K562 (cell line): ENCODE measurements at regions not wholly inside any gene's neighbourhood (a gene's known extent, or its start where the extent isn't known, plus 50 kb on each side); places are given as distances from the start of the nearest gene placed in this dataset.

Source experiments
- CBX5 ChIP-seq: IDR thresholded peaks from 2 replicates; pipeline ENCODE4 v1.6.1; 2014; ENCODE audit warnings: low read depth, borderline replicate concordance
- PCBP2 ChIP-seq: fragments of 200-400 bp; formaldehyde crosslinking; IDR thresholded peaks from 2 replicates; pipeline ENCODE4 v1.6.1; 2018; ENCODE audit warnings: low read length, low read depth, mild to moderate bottlenecking, moderate library complexity; ENCODE audit not compliant: poor library complexity, severe bottlenecking
- TF ChIP-seq, protein P1 (sequence below), 2 experiments: IDR thresholded peaks in 1 of 2; conservative IDR thresholded peaks in 1 of 2; 2 replicates each; pipeline ENCODE4 v1.6.1; 2016; ENCODE audit warnings: low read depth in 2 of 2, mild to moderate bottlenecking in 1 of 2, missing compliant biosample characterization in 1 of 2, missing genetic modification characterization in 1 of 2, moderate library complexity in 1 of 2
- TF ChIP-seq, protein P2 (sequence below): fragments of 450-650 bp; IDR thresholded peaks from 2 replicates; pipeline ENCODE4 v1.6.1; 2016
- TF ChIP-seq, protein P3 (sequence below): fragments of 250-450 bp; sonication (Bioruptor Pico); IDR thresholded peaks from 2 replicates; pipeline ENCODE4 v1.6.1; 2021; ENCODE audit warnings: mild to moderate bottlenecking

DNA sequence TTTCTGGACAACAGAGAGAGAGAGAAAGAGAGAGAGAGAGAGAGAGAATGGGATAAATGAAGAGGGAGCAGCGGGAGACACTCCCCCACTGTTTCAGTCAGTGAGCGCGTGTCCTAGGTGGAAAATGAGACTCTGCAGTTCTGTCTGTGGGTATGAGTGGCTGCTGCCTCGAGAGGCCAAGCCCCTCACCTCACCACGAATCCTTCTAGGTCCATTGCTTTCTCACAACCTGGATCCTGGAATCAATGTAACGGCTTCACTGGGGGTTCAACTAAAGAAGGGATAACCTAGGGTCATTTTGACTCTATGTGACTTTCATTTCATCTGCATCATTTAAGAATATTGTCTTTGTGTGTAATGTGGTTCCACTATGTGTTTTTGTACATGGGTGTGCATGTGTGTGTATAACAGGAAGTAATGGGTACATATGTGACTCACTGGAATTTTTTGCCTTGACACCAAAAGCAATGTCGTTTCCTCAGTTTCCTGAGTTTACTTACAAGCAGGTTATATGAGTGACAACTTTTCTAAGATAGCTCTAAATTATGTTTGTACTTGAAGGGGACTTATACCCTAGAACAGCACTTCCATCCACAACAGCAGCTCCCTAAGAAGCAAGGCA lies 221.4 kb upstream of the TRIB2 start:
- no peak for TF ChIP-seq CBX5
- TF ChIP-seq, protein P1, sequence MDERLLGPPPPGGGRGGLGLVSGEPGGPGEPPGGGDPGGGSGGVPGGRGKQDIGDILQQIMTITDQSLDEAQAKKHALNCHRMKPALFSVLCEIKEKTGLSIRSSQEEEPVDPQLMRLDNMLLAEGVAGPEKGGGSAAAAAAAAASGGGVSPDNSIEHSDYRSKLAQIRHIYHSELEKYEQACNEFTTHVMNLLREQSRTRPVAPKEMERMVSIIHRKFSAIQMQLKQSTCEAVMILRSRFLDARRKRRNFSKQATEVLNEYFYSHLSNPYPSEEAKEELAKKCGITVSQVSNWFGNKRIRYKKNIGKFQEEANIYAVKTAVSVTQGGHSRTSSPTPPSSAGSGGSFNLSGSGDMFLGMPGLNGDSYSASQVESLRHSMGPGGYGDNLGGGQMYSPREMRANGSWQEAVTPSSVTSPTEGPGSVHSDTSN (CRISPR knock-in tag; IDR thresholded peaks at IDR 0.05; ENCODE audit: low read depth): no peak
- TF ChIP-seq, protein P1 (tag; conservative IDR thresholded peaks at IDR 0.05; ENCODE audit: low read depth): no peak
- TF ChIP-seq, protein P2, sequence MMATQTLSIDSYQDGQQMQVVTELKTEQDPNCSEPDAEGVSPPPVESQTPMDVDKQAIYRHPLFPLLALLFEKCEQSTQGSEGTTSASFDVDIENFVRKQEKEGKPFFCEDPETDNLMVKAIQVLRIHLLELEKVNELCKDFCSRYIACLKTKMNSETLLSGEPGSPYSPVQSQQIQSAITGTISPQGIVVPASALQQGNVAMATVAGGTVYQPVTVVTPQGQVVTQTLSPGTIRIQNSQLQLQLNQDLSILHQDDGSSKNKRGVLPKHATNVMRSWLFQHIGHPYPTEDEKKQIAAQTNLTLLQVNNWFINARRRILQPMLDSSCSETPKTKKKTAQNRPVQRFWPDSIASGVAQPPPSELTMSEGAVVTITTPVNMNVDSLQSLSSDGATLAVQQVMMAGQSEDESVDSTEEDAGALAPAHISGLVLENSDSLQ: no peak
- TF ChIP-seq PCBP2: no peak
- TF ChIP-seq, protein P3, sequence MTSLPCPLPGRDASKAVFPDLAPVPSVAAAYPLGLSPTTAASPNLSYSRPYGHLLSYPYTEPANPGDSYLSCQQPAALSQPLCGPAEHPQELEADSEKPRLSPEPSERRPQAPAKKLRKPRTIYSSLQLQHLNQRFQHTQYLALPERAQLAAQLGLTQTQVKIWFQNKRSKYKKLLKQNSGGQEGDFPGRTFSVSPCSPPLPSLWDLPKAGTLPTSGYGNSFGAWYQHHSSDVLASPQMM (CRISPR knock-in tag): no peak
